Loucy (cell line): ENCODE measurements at regions not wholly inside any gene's neighbourhood (a gene's known extent, or its start where the extent isn't known, plus 50 kb on each side); places are given as distances from the start of the nearest gene placed in this dataset.

Experiments
- H2AFZ ChIP-seq: fragments of 200-600 bp; sonication (generic); 2 replicates; pipeline ENCODE4 v1.6.0; 2016; ENCODE audit warnings: antibody characterized with exemption, mild to moderate bottlenecking, low read length, moderate library complexity
- H3F3A ChIP-seq: fragments of 200-600 bp; 2 replicates; pipeline ENCODE4 v1.6.0; 2016; ENCODE audit warnings: antibody characterized with exemption, low read depth, mild to moderate bottlenecking
- H3K27me3 ChIP-seq: fragments of 200-600 bp; sonication (generic); 2 replicates; pipeline ENCODE4 v1.6.1; 2014; ENCODE audit warnings: low read length, mild to moderate bottlenecking; ENCODE audit not compliant: insufficient read depth, poor library complexity, severe bottlenecking
- H3K36me3 ChIP-seq: fragments of 200-600 bp; sonication (generic); 2 replicates; pipeline ENCODE4 v1.6.1; 2016; ENCODE audit warnings: low read length; ENCODE audit not compliant: insufficient read depth
- H3K4me1 ChIP-seq: fragments of 200-600 bp; sonication (generic); 2 replicates; pipeline ENCODE4 v1.5.1; 2014; ENCODE audit warnings: low read length, mild to moderate bottlenecking; ENCODE audit not compliant: insufficient read depth, poor library complexity, severe bottlenecking
- H3K4me2 ChIP-seq: fragments of 200-600 bp; sonication (generic); 2 replicates; pipeline ENCODE4 v1.6.0; 2014; ENCODE audit warnings: antibody characterized with exemption, low read length, low read depth, mild to moderate bottlenecking; ENCODE audit not compliant: poor library complexity, severe bottlenecking
- H3K4me3 ChIP-seq: fragments of 200-600 bp; sonication (generic); 2 replicates; pipeline ENCODE4 v1.5.1; 2014; ENCODE audit warnings: low read length, mild to moderate bottlenecking, mixed read lengths; ENCODE audit not compliant: poor library complexity, severe bottlenecking
- H3K79me2 ChIP-seq: fragments of 200-600 bp; sonication (generic); 2 replicates; pipeline ENCODE4 v1.6.1; 2014; ENCODE audit warnings: low read length; ENCODE audit not compliant: insufficient read depth
- H3K9ac ChIP-seq: fragments of 200-600 bp; sonication (generic); 2 replicates; pipeline ENCODE4 v1.6.0; 2014; ENCODE audit warnings: mild to moderate bottlenecking, low read depth, low read length, moderate library complexity; ENCODE audit not compliant: poor library complexity, severe bottlenecking
- H3K9me2 ChIP-seq: fragments of 200-600 bp; sonication (generic); replicated peaks from 2 replicates; pipeline ENCODE4 v1.6.1; 2016; ENCODE audit warnings: low read depth, low read length, mixed read lengths
- H3K9me3 ChIP-seq: fragments of 200-600 bp; sonication (generic); 2 replicates; pipeline ENCODE4 v1.6.1; 2014; ENCODE audit warnings: mild to moderate bottlenecking, antibody characterized with exemption, low read length, low read depth; ENCODE audit not compliant: insufficient read depth
- H4K20me1 ChIP-seq: fragments of 200-600 bp; sonication (generic); 2 replicates; pipeline ENCODE4 v1.6.0; 2014; ENCODE audit warnings: antibody characterized with exemption, low read length, mild to moderate bottlenecking; ENCODE audit not compliant: insufficient read depth, poor library complexity, severe bottlenecking
- EZH2phosphoT487 ChIP-seq: fragments of 200-600 bp; IDR thresholded peaks from 2 replicates; pipeline ENCODE4 v1.6.1; 2018; ENCODE audit warnings: antibody characterized with exemption, mild to moderate bottlenecking, moderate library complexity, borderline replicate concordance
- TF ChIP-seq, protein P1 (sequence below): fragments of 200-600 bp; sonication (generic); conservative IDR thresholded peaks from 2 replicates; pipeline ENCODE4 v1.5.1; 2014; ENCODE audit warnings: mild to moderate bottlenecking, antibody characterized with exemption, low read length

GRCh38 chr7:1348096-1348822 lies 111.0 kb downstream of the MICALL2 start:
- no peaks in the 10 kb centered on the region for H3K4me1 ChIP-seq
- H3K79me2 ChIP-seq, result no peaks in the 10 kb centered on the region
- no peaks in the 10 kb centered on the region for H3K9me2 ChIP-seq
- no peak overlapping the region for H2AFZ ChIP-seq
- H3K4me2 ChIP-seq, result no peak overlapping the region
- no peak for TF ChIP-seq EZH2phosphoT487
- TF ChIP-seq, protein P1, sequence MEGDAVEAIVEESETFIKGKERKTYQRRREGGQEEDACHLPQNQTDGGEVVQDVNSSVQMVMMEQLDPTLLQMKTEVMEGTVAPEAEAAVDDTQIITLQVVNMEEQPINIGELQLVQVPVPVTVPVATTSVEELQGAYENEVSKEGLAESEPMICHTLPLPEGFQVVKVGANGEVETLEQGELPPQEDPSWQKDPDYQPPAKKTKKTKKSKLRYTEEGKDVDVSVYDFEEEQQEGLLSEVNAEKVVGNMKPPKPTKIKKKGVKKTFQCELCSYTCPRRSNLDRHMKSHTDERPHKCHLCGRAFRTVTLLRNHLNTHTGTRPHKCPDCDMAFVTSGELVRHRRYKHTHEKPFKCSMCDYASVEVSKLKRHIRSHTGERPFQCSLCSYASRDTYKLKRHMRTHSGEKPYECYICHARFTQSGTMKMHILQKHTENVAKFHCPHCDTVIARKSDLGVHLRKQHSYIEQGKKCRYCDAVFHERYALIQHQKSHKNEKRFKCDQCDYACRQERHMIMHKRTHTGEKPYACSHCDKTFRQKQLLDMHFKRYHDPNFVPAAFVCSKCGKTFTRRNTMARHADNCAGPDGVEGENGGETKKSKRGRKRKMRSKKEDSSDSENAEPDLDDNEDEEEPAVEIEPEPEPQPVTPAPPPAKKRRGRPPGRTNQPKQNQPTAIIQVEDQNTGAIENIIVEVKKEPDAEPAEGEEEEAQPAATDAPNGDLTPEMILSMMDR, result no peak
- no peaks in the 10 kb centered on the region for H3K27me3 ChIP-seq
- no peak overlapping the region for H3K4me3 ChIP-seq
- H3F3A ChIP-seq, result no peaks in the 10 kb centered on the region
- H3K9ac ChIP-seq, result no peak overlapping the region
- no peaks in the 10 kb centered on the region; the same call in 1 of the 2 replicates for H3K9me3 ChIP-seq
- no peaks in the 10 kb centered on the region for H4K20me1 ChIP-seq
- no peaks in the 10 kb centered on the region for H3K36me3 ChIP-seq

- no peaks in the 10 kb centered on the region for H3K36me3 ChIP-seq
- H3K4me3 ChIP-seq, result no peak overlapping the region
- TF ChIP-seq, protein P1, result no peak
- TF ChIP-seq EZH2phosphoT487, result no peak
- no peak overlapping the region for H3K9ac ChIP-seq
- no peaks in the 10 kb centered on the region; the same call in 1 of the 2 replicates for H3K9me3 ChIP-seq
- no peaks in the 10 kb centered on the region for H4K20me1 ChIP-seq
- no peaks in the 10 kb centered on the region for H3K9me2 ChIP-seq
- no peaks in the 10 kb centered on the region for H3K4me1 ChIP-seq
- H3K27me3 ChIP-seq, result no peaks in the 10 kb centered on the region
- no peak overlapping the region for H2AFZ ChIP-seq
- no peak overlapping the region for H3K4me2 ChIP-seq
- no peaks in the 10 kb centered on the region for H3F3A ChIP-seq
- H3K79me2 ChIP-seq, result no peaks in the 10 kb centered on the region
Observed at GRCh38 chr7:1348823-1349335, 110.4 kb downstream of the MICALL2 start.

DNA sequence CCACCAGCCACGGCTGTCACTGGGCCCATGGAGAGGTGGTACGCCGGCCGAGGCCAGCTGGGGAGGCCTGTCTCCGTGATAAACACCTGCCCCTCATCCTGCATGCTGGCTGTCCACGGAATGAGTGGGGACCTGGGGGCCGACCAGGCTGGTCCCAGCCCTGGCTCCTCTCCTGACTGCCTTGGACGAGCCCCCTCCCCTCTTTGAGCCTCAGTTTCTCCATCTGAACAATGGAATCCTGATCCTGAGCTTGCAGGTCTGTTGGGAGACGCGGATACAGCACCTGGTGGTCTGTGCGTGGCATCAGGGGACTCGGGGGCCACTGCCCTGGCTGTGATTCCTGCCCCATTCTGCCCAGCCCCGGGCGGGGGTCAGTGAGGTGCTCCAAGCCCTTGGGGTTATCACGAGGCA lies 109.9 kb downstream of the MICALL2 start:
- Histone ChIP-seq H3K36me3 (no peaks in the 10 kb centered on the region), H3K9me3 (no peaks in the 10 kb centered on the region; the same call in 1 of the 2 replicates), H3K4me3 (no peak overlapping the region), H3K9me2 (no peaks in the 10 kb centered on the region), H3K27me3 (no peaks in the 10 kb centered on the region), H3F3A (no peaks in the 10 kb centered on the region), H3K9ac (no peak overlapping the region), H3K4me1 (no peaks in the 10 kb centered on the region), H3K79me2 (no peaks in the 10 kb centered on the region), H2AFZ (no peak overlapping the region), H3K4me2 (no peak overlapping the region), H4K20me1 (no peaks in the 10 kb centered on the region)
- no peak for TF ChIP-seq EZH2phosphoT487
- TF ChIP-seq, protein P1, result no peak
